ENCODE measurements at regions not wholly inside any gene's neighbourhood (a gene's known extent, or its start where the extent isn't known, plus 50 kb on each side); places are given as distances from the start of the nearest gene placed in this dataset.
"Not testable (repeated sequence)": the region's sequence is repeated elsewhere in the genome, so short reads cannot be mapped to it uniquely, and the experiment has no call there.

DNA sequence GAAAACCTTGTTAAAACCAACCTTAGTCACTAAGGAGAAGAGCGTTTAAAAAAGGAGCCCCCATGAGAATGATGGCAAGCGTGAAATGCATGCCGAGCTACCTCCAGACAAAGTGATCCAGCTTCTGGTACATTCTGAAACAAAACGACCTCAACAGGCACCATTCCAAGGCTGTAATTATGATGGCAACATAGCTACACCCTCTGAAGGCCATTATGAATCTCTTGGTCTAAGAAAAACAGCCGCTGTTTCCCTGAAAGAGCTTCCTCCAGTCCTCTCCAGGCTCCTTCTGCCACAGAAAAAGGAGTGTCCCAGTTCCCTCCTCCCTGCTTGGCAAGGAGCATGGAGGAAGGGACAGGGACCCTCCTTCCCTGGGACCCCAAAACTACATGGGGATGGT is 50.0 kb upstream of the ABLIM1 start:
- H3K9me3 Mint-ChIP-seq, result no peaks in the 10 kb centered on the region
- no peaks in the 10 kb centered on the region for H3K4me1 Mint-ChIP-seq
- peaks cover 17% of the 10 kb centered on the region for H3K27me3 Mint-ChIP-seq
- H3K36me3 Mint-ChIP-seq, result no peaks in the 10 kb centered on the region
- no peak overlapping the region for H3K27ac Mint-ChIP-seq
- no peak overlapping the region for H3K4me3 Mint-ChIP-seq
- no peak for DNase-seq

- Mint-ChIP-seq H3K9me3 (no peaks in the 10 kb centered on the region), H3K4me3 (no peak overlapping the region), H3K4me1 (no peaks in the 10 kb centered on the region), H3K27me3 (peaks cover 18% of the 10 kb centered on the region), H3K27ac (no peak overlapping the region), H3K36me3 (no peaks in the 10 kb centered on the region)
- DNase-seq, result no peak
Observed at GRCh38 chr10:114708717-114709335, 50.8 kb upstream of the ABLIM1 start.

- no peak overlapping the region for H3K4me3 Mint-ChIP-seq
- no peak overlapping the region for H3K27ac Mint-ChIP-seq
- no peak for DNase-seq
- peaks cover 21% of the 10 kb centered on the region for H3K27me3 Mint-ChIP-seq
- no peaks in the 10 kb centered on the region for H3K9me3 Mint-ChIP-seq
- no peaks in the 10 kb centered on the region for H3K4me1 Mint-ChIP-seq
- H3K36me3 Mint-ChIP-seq, result no peaks in the 10 kb centered on the region
Observed at GRCh38 chr10:114709984-114710383, 51.9 kb upstream of the ABLIM1 start.

DNA sequence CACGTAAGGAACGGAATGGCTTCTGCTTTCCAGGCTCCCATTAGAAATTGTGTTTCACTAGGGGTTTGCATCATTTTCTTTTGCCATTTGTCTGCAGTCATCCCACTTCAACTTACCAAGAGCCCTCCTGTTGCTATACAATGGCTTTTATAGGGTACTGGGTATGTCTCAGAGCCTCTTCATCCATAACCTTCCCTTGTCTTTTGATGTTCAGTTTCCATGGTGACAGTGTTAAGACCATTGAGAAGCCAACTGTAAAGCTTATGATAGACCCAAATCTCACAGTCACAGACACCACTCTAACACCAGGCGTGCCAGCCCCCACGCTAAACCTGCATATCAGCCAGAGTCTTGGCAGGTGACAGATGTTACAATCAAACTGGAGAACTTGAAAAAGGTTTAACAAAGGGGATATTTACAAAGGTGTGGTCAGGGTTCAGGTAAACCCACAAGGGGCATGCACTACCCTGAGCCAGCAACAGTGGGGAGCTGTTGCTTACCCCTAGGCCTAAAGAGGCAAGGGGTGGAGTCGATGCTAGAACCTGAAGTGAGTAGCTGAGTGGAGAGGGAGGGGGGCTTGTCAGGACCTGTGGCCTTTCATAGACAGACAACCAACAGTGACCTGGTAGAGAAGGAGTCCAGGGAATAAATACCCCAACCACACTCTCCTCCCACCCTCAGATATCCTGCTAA is 53.2 kb upstream of the ABLIM1 start:
- H3K27me3 Mint-ChIP-seq, result peaks cover 25% of the 10 kb centered on the region
- no peaks in the 10 kb centered on the region for H3K36me3 Mint-ChIP-seq
- H3K27ac Mint-ChIP-seq, result no peak overlapping the region
- H3K4me3 Mint-ChIP-seq, result no peak overlapping the region
- no peaks in the 10 kb centered on the region for H3K4me1 Mint-ChIP-seq
- H3K9me3 Mint-ChIP-seq, result no peaks in the 10 kb centered on the region
- no peak for DNase-seq

GRCh38 chr10:114711869-114712250 is 53.8 kb upstream of the ABLIM1 start:
- DNase-seq, result no peak
- no peak overlapping the region for H3K4me3 Mint-ChIP-seq
- no peak overlapping the region for H3K27ac Mint-ChIP-seq
- no peaks in the 10 kb centered on the region for H3K9me3 Mint-ChIP-seq
- peaks cover 25% of the 10 kb centered on the region for H3K27me3 Mint-ChIP-seq
- no peaks in the 10 kb centered on the region for H3K36me3 Mint-ChIP-seq
- no peaks in the 10 kb centered on the region for H3K4me1 Mint-ChIP-seq

DNA sequence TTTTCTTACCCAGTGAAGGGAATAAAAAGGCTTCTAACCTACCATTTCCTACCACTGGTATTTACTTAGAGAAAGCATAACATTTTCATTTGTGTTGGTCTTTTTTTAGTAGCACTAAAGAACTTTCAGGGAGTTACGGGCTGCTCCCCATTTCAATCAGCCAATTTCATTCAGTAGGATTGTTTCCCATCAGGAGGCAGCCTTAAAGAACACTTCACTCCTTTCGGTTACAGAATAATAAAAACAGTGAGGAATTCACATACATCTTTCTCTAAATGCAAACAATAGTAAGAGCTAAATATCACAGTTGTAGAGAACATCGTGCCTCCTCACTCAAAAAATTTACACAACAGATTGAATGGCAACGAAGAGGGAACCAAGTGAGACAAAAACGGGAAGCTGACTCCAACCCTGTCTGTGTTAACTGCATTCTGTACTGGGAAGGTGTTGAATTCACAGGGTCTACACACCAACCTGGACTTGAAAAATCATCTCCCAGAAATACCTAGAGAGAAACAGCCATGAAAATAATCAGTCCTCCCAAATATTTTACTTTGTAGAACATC is 55.5 kb upstream of the ABLIM1 start:
- no peaks in the 10 kb centered on the region for H3K4me1 Mint-ChIP-seq
- H3K9me3 Mint-ChIP-seq, result no peaks in the 10 kb centered on the region
- no peaks in the 10 kb centered on the region for H3K36me3 Mint-ChIP-seq
- H3K27me3 Mint-ChIP-seq, result peaks cover 25% of the 10 kb centered on the region
- DNase-seq, result no peak
- H3K27ac Mint-ChIP-seq, result no peak overlapping the region
- H3K4me3 Mint-ChIP-seq, result no peak overlapping the region

DNA sequence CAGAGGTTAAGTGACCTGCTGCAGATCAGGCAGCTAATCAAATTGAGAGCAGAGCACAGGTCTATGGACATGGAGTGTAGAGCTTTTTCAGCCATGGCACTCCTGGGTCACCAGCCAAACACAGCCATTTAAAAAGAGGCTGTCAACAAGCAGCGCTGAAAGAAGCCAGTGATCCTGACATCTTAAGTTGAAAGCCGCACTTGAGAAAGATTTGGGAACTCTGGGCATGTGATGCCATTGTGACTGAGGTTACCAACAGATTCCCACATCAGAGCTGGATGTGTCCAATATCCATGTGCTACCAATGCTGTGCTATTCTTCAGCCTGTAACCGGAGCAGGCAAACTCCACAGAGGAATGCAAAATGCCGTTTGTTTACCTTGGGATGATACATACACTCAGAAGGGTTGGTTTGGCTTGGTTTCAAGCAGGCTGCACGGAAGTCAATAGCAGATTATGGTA is 56.2 kb upstream of the ABLIM1 start:
- Mint-ChIP-seq H3K9me3 (no peaks in the 10 kb centered on the region), H3K4me1 (no peaks in the 10 kb centered on the region), H3K27me3 (peaks cover 25% of the 10 kb centered on the region), H3K27ac (no peak overlapping the region), H3K36me3 (no peaks in the 10 kb centered on the region), H3K4me3 (no peak overlapping the region)
- DNase-seq, result no peak

DNA sequence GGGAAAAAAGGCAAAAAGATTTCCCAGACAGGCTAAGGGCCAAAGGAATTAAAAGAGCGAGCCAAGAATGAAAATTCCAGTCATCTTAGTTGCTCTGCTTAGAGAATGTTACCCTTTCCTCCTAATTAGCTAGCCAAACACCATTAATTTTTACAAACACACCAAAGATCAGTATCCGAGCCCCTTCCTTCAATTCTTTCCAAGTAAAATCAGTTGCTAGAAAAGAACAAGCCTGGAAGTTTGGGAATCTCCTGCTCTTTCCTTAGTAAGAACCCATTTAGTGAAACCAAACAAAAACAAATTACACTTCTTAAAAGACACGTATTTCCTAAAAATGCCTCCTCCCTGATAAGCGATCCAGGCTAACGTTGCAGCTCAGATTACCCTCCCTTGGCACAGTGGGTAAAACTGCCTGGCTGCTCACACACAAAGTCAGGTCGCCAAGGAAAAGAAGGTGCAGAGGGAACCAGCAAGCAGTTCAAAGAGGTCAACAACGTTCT is 57.1 kb upstream of the ABLIM1 start:
- no peak for DNase-seq
- no peak overlapping the region for H3K27ac Mint-ChIP-seq
- H3K27me3 Mint-ChIP-seq, result peaks cover 25% of the 10 kb centered on the region
- H3K36me3 Mint-ChIP-seq, result no peaks in the 10 kb centered on the region
- H3K9me3 Mint-ChIP-seq, result no peaks in the 10 kb centered on the region
- H3K4me1 Mint-ChIP-seq, result no peaks in the 10 kb centered on the region
- H3K4me3 Mint-ChIP-seq, result no peak overlapping the region

GRCh38 chr10:114716811-114717404 is 58.8 kb upstream of the ABLIM1 start:
- no peak overlapping the region for H3K4me3 Mint-ChIP-seq
- H3K27me3 Mint-ChIP-seq, result peaks cover 18% of the 10 kb centered on the region
- H3K27ac Mint-ChIP-seq, result no peak overlapping the region
- no peaks in the 10 kb centered on the region for H3K9me3 Mint-ChIP-seq
- no peaks in the 10 kb centered on the region for H3K36me3 Mint-ChIP-seq
- DNase-seq, result no peak
- H3K4me1 Mint-ChIP-seq, result no peaks in the 10 kb centered on the region

- not testable (repeated sequence) for H3K4me1 Mint-ChIP-seq, H3K4me3 Mint-ChIP-seq, H3K9me3 Mint-ChIP-seq, H3K36me3 Mint-ChIP-seq, DNase-seq, H3K27ac Mint-ChIP-seq
- peaks cover 13% of the 10 kb centered on the region for H3K27me3 Mint-ChIP-seq
Observed at GRCh38 chr10:114717881-114718280, 59.8 kb upstream of the ABLIM1 start.

- Mint-ChIP-seq H3K4me3 (no peak overlapping the region), H3K9me3 (no peaks in the 10 kb centered on the region), H3K27me3 (peaks cover 11% of the 10 kb centered on the region), H3K4me1 (no peaks in the 10 kb centered on the region), H3K27ac (no peak overlapping the region), H3K36me3 (no peaks in the 10 kb centered on the region)
- no peak for DNase-seq
Observed at GRCh38 chr10:114718374-114718773, 60.3 kb upstream of the ABLIM1 start.

- Mint-ChIP-seq H3K27ac (no peak overlapping the region), H3K36me3 (no peaks in the 10 kb centered on the region), H3K4me3 (no peak overlapping the region), H3K27me3 (peaks cover 5% of the 10 kb centered on the region), H3K4me1 (no peaks in the 10 kb centered on the region), H3K9me3 (no peaks in the 10 kb centered on the region)
- no peak for DNase-seq
Observed at GRCh38 chr10:114719311-114719710, 61.2 kb upstream of the ABLIM1 start.

GRCh38 chr10:114720023-114720422 is 61.9 kb upstream of the ABLIM1 start:
- H3K4me3 Mint-ChIP-seq, result not testable (repeated sequence)

DNA sequence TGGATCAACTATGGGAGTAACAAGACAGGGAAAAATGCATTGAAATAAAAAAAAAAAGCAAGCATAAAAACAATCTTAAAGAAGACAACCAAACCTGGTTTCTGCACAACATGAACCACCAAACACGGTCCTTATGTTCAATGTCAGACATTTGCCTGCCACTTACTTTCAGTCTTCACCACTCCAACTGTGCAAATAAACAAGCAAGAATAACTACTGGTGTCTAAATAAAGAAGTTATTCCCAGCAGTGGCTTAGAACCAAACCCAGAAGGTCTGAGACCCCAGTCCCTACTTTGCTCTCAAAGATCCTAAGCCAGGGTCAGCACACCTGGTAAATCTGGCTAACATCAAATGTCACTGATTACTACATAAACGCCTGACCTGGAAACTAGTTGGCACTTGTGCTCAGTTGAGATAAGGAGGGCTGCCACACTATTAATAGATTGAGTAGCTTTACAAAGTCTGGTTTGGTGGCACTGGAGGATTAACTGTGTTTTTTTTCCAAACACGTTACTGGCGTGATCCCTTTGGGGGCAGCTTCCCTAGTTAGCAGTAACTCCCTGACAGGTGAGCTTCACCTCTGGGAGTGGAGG is 62.7 kb upstream of the ABLIM1 start:
- Mint-ChIP-seq H3K9me3 (no peaks in the 10 kb centered on the region), H3K4me1 (no peaks in the 10 kb centered on the region), H3K27ac (no peak overlapping the region), H3K36me3 (no peaks in the 10 kb centered on the region), H3K4me3 (no peak overlapping the region), H3K27me3 (no peaks in the 10 kb centered on the region)
- DNase-seq, result no peak

More at GRCh38 chr10:114720023-114720422, 61.9 kb upstream of the ABLIM1 start:
- not testable (repeated sequence) for H3K27me3 Mint-ChIP-seq, DNase-seq, H3K27ac Mint-ChIP-seq, H3K36me3 Mint-ChIP-seq, H3K9me3 Mint-ChIP-seq, H3K4me1 Mint-ChIP-seq

DNA sequence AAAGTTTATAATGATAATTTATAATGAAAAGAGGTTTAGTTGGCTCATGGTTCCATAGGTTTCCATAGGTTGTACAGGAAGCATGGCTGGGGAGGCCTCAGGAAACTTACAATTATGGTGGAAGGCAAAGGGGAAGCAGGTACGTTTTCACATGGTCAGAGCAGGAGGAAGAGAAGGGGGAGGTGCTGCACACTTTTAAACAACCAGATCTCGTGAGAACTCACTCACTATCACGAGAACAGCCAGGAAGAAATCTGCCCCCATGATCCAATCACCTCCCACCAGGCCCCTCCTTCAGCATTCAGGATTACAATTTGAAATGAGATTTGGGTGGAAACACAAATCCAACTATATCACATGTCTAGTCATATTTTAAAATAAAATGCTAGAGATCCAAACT is 64.1 kb upstream of the ABLIM1 start:
- H3K36me3 Mint-ChIP-seq, DNase-seq, H3K4me1 Mint-ChIP-seq, H3K27me3 Mint-ChIP-seq, H3K27ac Mint-ChIP-seq, H3K4me3 Mint-ChIP-seq, H3K9me3 Mint-ChIP-seq: not testable (repeated sequence)

Measured in activated naive CD8-positive, alpha-beta T cell treated with anti-CD3 and anti-CD28 coated beads for 36 hours (primary cell).